NCI-H2196 treated with DMSO at 0.1 percent for 48 hours (cell line): ENCODE measurements at regions not wholly inside any gene's neighbourhood (a gene's known extent, or its start where the extent isn't known, plus 50 kb on each side); places are given as distances from the start of the nearest gene placed in this dataset.

Source experiments
- DNase-seq: peaks from one replicate; lab custom pipeline; 2025; ENCODE audit not compliant: unreplicated experiment; lab: John Stamatoyannopoulos, UW

DNA sequence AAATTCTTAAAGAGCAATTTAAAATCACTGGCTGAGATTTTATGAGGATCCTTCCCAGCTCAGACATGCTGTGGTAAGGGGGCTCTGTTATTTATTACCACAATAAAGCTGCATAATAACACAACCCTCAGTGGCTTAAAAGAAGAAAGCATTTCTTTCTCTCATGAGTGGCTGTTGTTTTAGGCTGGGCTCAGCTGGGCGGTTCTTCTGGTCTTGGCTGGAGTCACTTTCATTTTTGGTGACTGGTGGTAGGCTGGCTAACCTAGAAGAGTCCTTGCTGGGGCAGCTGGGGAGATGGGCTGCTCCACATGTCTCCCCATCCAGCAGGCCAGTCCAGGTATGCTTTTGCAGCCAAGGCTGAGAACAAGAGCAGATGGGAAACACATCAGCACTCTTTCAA lies 113.0 kb upstream of the MSX1 start:
- no peak for DNase-seq

- DNase-seq = no peak
Observed at GRCh38 chr4:4740071-4740470, 119.4 kb upstream of the MSX1 start.

DNA sequence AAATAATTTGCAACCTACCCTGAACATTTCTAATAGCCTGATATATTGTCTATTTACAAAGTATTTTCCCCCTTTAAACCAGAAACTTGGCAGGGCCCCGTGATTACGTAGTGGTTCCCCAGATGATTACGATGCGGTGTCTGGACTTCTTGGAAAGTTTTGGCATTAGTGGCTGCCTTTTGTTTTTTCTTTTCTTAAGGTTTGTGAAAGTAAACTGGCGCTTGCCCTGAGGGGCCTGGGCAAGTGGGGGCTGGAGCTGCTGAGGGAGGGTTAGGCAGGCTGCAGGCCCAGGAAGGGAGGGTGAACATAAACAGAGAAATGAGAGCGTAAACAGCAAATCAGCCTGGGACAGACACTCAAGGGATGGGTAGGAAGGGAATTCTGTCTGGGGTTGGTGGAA lies 123.6 kb upstream of the MSX1 start:
- no peak for DNase-seq

- DNase-seq = no peak
Observed at GRCh38 chr4:4735136-4735750, 124.2 kb upstream of the MSX1 start.

GRCh38 chr4:4734425-4734824 lies 125.0 kb upstream of the MSX1 start:
- no peak for DNase-seq

DNA sequence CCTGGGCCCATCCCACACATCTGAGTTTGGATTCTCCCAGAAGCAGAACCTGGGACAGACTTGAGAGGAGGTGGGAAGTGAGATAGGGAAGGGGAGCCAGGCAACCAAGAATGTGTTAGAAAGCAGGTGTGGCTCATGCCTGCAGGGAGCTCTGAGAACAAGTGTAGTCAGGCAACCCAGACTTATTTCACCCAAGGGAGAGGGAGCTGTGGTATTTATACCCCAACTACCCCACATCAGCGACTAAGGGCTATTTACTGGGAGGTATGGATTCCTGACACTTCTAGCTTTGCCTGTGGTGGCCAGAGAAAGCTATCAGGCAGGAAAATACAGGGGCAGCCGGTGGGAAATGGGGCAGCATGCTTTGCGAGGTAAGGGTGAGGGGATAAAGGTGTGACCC lies 125.8 kb upstream of the MSX1 start:
- no peak for DNase-seq

GRCh38 chr4:4730249-4730648 lies 129.2 kb upstream of the MSX1 start:
- DNase-seq = no peak

DNA sequence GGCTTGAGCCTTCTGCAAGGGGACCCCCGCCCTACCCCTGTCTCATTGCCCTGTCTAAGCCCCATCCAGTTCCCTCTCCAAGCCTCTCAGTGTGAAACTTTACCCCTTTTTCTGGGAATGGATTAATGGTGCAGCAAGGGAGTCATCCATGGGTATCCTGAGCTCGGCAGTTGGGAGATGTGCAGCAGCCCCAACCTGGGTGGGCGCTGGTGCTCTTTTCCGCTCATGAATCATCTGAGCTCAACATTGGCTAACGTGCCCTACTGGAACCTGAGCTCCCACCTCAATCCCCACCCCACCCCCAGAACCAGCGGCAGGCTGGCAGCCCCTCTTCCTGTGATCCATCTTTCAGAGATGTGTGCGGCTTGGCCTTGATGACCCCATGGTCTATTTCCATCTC lies 130.3 kb upstream of the MSX1 start:
- no peak for DNase-seq

DNA sequence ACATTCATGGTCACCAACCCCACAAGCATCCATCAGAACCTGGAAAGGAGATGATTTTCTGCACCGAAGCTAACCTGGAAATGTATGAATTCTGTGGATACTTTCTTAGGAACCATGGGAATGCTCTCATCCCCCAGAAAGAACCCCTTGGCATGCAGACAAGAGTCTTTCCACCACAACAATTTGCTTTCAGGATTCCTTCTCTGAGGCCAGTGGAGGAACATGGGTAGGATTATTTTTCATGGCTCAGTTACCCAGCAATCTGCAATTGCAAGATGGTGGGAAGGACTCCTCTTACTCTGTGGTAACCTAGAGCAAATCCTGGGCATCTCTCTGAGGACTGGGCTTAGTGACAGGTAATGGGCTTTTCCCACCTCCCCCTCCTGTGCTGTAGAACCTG lies 131.9 kb upstream of the MSX1 start:
- no peak for DNase-seq

GRCh38 chr4:4726051-4726450 lies 133.4 kb upstream of the MSX1 start:
- DNase-seq = no peak

DNA sequence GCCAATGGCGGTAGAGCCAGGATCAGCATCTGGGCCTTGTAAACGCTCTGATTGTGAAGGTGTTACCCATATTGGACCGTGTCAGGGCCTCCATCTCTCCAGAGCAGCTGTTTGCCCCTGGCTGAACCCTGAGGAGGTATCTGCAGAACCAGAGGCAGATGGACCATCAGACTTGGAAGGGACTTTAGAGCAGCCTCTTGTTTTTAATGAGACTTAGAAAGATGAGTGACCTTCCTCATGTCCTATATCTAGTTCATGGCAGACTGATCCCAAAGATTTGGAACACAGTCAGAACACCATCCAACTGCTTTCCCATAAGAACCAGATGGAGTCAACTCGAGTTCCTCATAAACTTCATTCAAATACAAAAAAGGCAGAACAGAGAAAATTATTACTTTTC lies 135.1 kb upstream of the MSX1 start:
- DNase-seq = no peak

- no peak for DNase-seq
Observed at GRCh38 chr4:4721636-4722035, 137.8 kb upstream of the MSX1 start.

DNA sequence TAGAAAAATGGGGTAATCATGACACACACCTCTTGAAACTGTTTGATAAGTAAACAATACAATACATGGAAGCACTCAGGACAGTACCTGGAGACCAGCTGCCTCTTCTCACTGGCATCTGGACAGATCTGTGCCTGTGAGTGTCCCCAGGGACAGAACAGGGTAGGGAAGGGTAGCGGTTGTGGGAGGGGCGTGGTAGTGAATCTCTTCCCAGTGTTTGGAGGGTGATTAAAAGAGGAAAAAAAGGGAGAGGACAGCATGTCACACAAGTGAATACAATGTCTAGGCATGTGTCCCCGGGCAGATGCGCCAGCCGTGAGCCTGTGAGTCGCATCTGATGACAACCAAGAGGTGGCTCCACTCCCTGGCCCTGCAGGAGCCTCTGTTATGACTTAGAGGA lies 138.8 kb upstream of the MSX1 start:
- DNase-seq = no peak

- no peak for DNase-seq
Observed at GRCh38 chr4:4719436-4719835, 140.0 kb upstream of the MSX1 start.

DNA sequence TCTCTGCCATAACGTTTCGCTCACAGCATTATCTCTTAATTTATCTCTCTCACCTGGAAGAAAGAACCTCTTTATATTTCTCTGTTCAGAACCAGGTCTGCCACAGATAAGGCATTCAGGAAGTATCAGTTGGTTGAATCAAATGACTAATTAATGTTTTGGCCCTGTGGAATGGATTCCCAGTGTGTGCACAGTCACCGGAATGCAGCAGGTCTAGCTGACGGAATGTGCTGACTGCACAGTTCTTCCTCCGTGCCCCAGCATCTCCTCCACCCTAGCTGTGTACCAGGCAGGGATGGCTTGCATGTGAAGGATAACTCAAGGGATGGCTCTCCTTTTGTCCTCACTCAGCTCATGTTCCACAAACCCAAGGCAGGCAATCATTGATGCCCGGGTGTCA lies 141.8 kb upstream of the MSX1 start:
- DNase-seq = no peak

DNA sequence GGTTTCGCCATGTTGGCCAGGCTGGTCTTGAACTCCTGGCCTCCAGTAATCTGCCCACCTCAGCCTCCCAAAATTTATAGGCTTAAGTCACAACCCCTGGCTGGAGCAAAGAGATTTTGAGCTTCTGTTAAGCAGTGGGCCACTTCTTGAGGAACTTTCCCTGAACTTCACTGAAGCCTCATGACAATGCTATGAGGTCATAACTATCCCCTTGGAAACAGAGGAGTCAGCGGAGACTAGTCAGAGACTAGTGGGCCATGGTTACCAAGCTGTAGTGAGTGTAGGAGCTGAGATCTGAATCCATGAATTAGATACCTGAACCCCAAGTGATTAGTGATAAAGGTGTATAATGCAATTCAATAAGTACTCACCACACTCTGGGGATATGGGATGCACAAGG lies 145.1 kb upstream of the MSX1 start:
- DNase-seq = no peak

DNA sequence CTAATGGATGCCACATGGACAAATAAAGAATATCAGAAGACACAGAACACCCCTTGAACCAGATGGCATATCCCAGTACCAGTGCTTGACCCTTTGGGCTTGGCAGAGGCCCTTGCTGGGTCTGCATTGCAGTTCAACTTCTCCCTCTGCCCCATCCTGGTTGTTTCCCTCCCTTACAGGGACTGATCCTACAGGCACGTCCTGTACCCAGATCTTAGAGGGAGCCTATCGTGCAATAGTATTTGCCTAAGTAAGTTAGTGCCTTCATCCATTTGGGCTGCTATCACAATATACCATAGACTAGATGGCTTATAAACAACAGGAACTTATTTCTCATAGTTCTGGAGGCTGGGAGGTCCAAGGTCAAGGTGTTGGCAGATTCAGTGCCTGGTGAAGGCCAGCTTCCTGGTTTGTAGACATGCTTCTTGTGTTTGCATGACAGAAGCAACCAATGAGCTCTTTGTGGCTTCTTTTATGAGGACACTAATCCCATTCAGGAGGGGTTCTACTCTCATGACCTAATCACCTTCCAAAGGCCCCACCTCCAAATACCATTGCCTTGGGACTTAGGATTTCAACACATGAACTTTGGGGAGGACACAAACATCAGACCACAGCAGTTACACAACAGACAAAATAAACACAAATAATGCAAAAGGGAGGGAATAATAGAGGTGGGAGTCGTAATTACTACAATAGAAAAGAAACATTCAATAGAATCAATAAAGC lies 146.5 kb upstream of the MSX1 start:
- DNase-seq = no peak

DNA sequence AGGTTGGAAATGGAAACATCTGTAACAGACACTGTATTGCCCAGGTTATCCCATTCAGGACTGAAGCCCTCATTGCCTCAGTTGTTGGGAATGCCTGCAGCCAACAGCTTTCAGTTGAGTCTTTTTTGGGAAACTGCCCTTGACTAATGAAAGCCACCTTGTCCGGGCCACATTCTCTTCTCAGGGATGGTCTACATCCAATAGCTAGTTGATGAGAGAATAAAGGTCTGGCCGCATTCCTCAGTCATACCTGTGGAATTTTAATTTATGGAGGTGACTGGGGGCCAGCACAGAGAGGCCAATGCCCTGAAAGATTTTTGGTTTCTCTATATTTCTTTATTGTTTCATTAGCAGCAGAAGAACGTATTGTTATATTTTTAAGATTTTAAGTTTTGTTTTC lies 147.6 kb upstream of the MSX1 start:
- no peak for DNase-seq

DNA sequence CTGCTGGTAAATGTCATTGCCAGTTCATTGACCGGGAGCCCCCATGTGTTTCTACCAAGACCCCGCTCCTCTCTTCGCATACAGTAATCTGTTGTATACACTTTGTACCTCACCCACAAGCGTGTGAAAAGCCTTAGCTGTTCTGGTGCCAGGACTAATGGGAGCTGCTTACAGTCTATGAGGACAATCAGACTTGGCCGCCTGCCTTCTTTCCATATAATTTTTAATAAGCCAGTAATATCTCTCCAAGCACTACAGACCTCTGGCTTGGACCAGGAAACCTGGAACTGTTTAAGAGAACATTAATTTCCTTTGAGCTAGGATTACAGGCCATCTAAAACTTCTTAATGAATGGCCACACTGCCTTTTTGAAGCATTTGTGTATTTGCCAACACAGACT lies 149.7 kb upstream of the MSX1 start:
- DNase-seq = no peak

GRCh38 chr4:4704267-4704666 lies 155.2 kb upstream of the MSX1 start:
- no peak for DNase-seq

- no peak for DNase-seq
Observed at GRCh38 chr4:4697584-4697983, 155.7 kb upstream of the STX18 start.

DNA sequence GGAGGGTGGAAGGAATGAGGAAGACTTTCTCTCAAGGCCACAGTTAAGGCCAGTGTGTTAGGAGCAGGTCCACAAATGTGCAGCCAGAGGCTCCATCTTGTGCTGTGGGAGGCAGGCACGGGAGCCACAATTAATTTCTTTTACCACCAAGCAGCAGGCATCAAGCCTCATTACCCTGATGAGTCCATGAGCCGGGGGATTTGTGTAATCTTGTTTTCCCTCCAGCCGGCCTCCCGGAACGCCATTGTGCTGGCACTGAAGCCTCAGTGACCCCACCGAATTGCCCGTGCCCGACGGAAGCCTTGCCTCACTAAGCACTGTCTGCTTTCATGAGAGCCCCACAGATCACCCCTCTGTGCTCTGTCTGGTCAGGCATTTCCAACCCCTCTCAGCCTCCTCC lies 154.7 kb upstream of the STX18 start:
- DNase-seq = no peak

DNA sequence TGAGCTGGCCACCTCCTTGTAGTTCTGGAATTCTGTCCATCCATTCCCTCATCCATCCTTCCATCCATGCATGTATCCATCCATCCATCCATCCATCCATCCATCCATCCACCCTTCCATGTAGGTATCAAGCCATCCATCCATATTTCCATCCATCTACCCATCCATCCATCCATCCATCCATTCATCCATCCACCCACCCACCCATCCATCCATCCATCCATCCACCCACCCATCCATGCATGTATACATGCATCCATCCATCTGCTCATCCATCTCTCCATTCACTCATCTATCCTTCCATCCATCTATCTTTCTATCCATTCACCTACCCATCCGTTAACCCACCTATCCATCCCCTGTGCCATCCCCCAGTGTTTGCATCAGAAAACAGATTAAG lies 153.6 kb upstream of the STX18 start:
- DNase-seq = no peak
